ENCODE measurements at regions not wholly inside any gene's neighbourhood (a gene's known extent, or its start where the extent isn't known, plus 50 kb on each side); places are given as distances from the start of the nearest gene placed in this dataset.
"Not testable (repeated sequence)": the region's sequence is repeated elsewhere in the genome, so short reads cannot be mapped to it uniquely, and the experiment has no call there.

GRCh38 chr3:76532158-76532822 is 507.6 kb upstream of the ROBO2 start:
- Histone ChIP-seq H3K4me3 (no peak overlapping the region), H3K27me3 (no peaks in the 10 kb centered on the region), H3K4me1 (no peaks in the 10 kb centered on the region), H3K36me3 (no peaks in the 10 kb centered on the region), H3K27ac (replicated peaks in 1 of 4) (no peak overlapping the region), H3K9me3 (no peaks in the 10 kb centered on the region)
- TF ChIP-seq CTCF (IDR thresholded peaks at IDR 0.05) (no peak), POLR2AphosphoS5 (IDR thresholded peaks at IDR 0.05) (no peak), EP300 (IDR thresholded peaks at IDR 0.05) (no peak), POLR2A (IDR thresholded peaks at IDR 0.05; ENCODE audit: low read depth) (no peak)
- intact Hi-C loops (cut with DNase I): no loop called here
- WGBS: 68% methylated on average over 2 of the region's 2 CpGs
- DNase-seq (ENCODE audit: extremely low spot score): no peak

- H3K27me3 ChIP-seq; intact Hi-C loops (cut with DNase I); H3K4me3 ChIP-seq; H3K36me3 ChIP-seq; H3K4me1 ChIP-seq; DNase-seq (ENCODE audit: extremely low spot score); H3K27ac ChIP-seq (replicated peaks in 1 of 4); H3K9me3 ChIP-seq: not testable (repeated sequence)
- 68% methylated on average over 4 of the region's 4 CpGs for WGBS
Observed at GRCh38 chr3:76533710-76534109, 506.2 kb upstream of the ROBO2 start.

DNA sequence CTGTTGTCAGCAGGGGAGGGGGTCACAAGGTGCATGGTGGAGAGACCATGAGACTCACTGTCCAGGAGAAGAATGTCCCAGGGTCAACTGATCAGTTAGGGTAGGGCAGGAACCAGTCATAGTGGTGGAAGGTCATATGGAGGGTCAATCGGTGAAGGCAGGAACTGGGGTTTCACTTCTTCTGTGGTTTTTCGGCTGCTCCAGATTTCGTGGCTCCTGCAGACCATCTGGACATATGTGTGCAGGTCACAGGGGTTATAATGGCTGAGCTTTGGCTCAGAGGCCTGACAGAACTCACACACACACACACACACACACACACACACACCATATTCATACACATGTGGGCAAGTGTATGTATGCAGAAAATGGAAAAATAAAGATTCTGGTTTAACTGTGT is 502.0 kb upstream of the ROBO2 start:
- H3K36me3 ChIP-seq; DNase-seq (ENCODE audit: extremely low spot score); H3K4me3 ChIP-seq; H3K9me3 ChIP-seq; H3K27me3 ChIP-seq; intact Hi-C loops (cut with DNase I); H3K4me1 ChIP-seq; H3K27ac ChIP-seq (replicated peaks in 1 of 4): not testable (repeated sequence)
- 70% methylated on average over 3 of the region's 3 CpGs for WGBS

GRCh38 chr3:76547674-76548073 is 492.2 kb upstream of the ROBO2 start:
- no peak for DNase-seq (ENCODE audit: extremely low spot score)
- Histone ChIP-seq H3K27ac (replicated peaks in 1 of 4) (no peak overlapping the region), H3K9me3 (no peaks in the 10 kb centered on the region), H3K36me3 (no peaks in the 10 kb centered on the region), H3K4me1 (no peaks in the 10 kb centered on the region), H3K4me3 (no peak overlapping the region), H3K27me3 (no peaks in the 10 kb centered on the region)
- intact Hi-C loops (cut with DNase I): no loop called here
- no peak for TF ChIP-seq POLR2AphosphoS5 (IDR thresholded peaks at IDR 0.05)
- no peak for TF ChIP-seq CTCF (IDR thresholded peaks at IDR 0.05)
- TF ChIP-seq POLR2A (IDR thresholded peaks at IDR 0.05; ENCODE audit: low read depth): no peak
- no peak for TF ChIP-seq EP300 (IDR thresholded peaks at IDR 0.05)
- 87% methylated on average over 2 of the region's 2 CpGs for WGBS

DNA sequence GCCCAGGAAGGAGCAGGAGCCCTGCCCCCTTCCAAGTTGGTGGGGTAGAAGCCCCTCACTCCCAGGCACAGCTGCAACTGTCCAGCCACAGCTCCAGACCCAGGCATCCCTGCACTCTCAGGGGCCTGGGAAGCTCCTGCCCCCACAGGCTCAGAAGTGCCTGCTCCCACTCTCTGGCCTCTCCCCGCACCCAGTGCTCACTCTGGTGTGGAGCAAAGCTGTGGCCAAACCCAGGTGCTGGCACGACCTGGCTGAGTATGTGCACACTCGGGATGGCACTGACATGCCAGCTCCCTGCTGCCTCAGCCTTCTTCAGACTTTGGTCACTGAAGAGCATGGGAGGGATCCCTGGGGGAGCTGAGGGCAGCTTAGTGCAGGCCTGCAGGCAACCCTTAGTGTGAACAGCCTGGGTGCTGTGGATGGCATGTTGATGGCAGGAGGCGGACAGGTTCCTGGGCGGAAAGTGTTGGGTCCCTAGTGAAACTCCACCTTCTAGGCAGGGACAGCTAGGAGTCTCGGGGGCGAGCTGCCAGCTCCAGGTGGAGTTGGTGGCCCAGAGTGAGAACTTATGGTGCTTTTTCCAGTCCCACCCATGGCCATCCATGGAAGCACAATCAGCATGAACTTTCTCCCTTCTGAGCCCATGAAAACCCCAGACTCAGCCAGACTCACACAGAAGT is 489.2 kb upstream of the ROBO2 start:
- 94% methylated on average over 4 of the region's 7 CpGs for WGBS
- TF ChIP-seq POLR2AphosphoS5 (IDR thresholded peaks at IDR 0.05): no peak
- no peak for TF ChIP-seq EP300 (IDR thresholded peaks at IDR 0.05)
- no peak for TF ChIP-seq POLR2A (IDR thresholded peaks at IDR 0.05; ENCODE audit: low read depth)
- intact Hi-C loops (cut with DNase I): no loop called here
- Histone ChIP-seq H3K36me3 (no peaks in the 10 kb centered on the region), H3K4me1 (no peaks in the 10 kb centered on the region), H3K27ac (replicated peaks in 1 of 4) (no peak overlapping the region), H3K4me3 (no peak overlapping the region), H3K27me3 (no peaks in the 10 kb centered on the region), H3K9me3 (no peaks in the 10 kb centered on the region)
- DNase-seq (ENCODE audit: extremely low spot score): no peak

GRCh38 chr3:76551739-76552138 is 488.2 kb upstream of the ROBO2 start:
- TF ChIP-seq CTCF (IDR thresholded peaks at IDR 0.05) (no peak), POLR2AphosphoS5 (IDR thresholded peaks at IDR 0.05) (no peak), POLR2A (IDR thresholded peaks at IDR 0.05; ENCODE audit: low read depth) (no peak), EP300 (IDR thresholded peaks at IDR 0.05) (no peak)
- intact Hi-C loops (cut with DNase I): no loop called here
- Histone ChIP-seq H3K36me3 (no peaks in the 10 kb centered on the region), H3K4me3 (no peak overlapping the region), H3K4me1 (no peaks in the 10 kb centered on the region), H3K27ac (replicated peaks in 1 of 4) (no peak overlapping the region), H3K27me3 (no peaks in the 10 kb centered on the region), H3K9me3 (no peaks in the 10 kb centered on the region)
- WGBS: 77% methylated on average over 4 of the region's 5 CpGs
- DNase-seq (ENCODE audit: extremely low spot score): no peak

Measured in esophagus muscularis mucosa (tissue), 4 donors.